Prostate gland (tissue), 2 donors: ENCODE measurements at regions not wholly inside any gene's neighbourhood (a gene's known extent, or its start where the extent isn't known, plus 50 kb on each side); places are given as distances from the start of the nearest gene placed in this dataset.

ENCODE experiments used
- POLR2A ChIP-seq: fragments of 450-650 bp; IDR thresholded peaks from one replicate; pipeline ENCODE4 v1.6.1; 2016; ENCODE audit warnings: antibody characterized with exemption, mild to moderate bottlenecking
- TF ChIP-seq, protein P1 (sequence below), 4 experiments: fragments of 200-600 bp in 2 of 4; fragments of 450-650 bp in 2 of 4; sonication (generic) in 2 of 4; IDR thresholded peaks; 1 replicate in 3 of 4; 2 replicates in 1 of 4; pipeline ENCODE4 v1.5.1; 2016 to 2019; ENCODE audit warnings: antibody characterized with exemption in 4 of 4, mild to moderate bottlenecking in 2 of 4, moderate library complexity in 2 of 4

DNA sequence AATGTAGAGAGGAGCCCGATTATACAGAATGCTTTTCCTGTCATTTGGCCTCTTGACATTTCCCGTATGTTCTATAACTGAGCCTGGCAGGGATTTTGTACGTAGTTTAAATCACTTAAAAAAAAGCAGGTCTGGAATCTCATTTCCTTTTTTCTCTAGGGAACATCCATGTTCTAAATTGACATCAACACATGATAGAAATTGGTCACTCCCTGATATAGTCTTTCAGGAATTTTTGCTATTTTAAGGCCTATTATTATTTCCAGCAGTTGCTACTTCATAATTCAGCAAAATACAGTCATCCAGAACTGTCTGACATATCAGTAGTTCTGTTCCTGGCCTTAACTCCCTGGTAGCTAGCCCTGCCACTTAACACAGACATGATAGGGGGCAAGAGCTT is 565.7 kb upstream of the ZEB2 start:
- TF ChIP-seq POLR2A: no peak
- TF ChIP-seq, protein P1, sequence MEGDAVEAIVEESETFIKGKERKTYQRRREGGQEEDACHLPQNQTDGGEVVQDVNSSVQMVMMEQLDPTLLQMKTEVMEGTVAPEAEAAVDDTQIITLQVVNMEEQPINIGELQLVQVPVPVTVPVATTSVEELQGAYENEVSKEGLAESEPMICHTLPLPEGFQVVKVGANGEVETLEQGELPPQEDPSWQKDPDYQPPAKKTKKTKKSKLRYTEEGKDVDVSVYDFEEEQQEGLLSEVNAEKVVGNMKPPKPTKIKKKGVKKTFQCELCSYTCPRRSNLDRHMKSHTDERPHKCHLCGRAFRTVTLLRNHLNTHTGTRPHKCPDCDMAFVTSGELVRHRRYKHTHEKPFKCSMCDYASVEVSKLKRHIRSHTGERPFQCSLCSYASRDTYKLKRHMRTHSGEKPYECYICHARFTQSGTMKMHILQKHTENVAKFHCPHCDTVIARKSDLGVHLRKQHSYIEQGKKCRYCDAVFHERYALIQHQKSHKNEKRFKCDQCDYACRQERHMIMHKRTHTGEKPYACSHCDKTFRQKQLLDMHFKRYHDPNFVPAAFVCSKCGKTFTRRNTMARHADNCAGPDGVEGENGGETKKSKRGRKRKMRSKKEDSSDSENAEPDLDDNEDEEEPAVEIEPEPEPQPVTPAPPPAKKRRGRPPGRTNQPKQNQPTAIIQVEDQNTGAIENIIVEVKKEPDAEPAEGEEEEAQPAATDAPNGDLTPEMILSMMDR (IDR thresholded peaks at IDR 0.05): no peak
